ENCODE measurements at regions not wholly inside any gene's neighbourhood (a gene's known extent, or its start where the extent isn't known, plus 50 kb on each side); places are given as distances from the start of the nearest gene placed in this dataset.

GRCh38 chr19:28605501-28606268 lies 607.3 kb downstream of the UQCRFS1 start:
- TF ChIP-seq SUZ12 (IDR thresholded peaks at IDR 0.05; ENCODE audit: extremely low read depth, insufficient read depth, insufficient read length) (no peak), ZNF274 (IDR thresholded peaks at IDR 0.05; ENCODE audit: low read depth, low read length) (no peak), YY1 (IDR thresholded peaks at IDR 0.05; ENCODE audit: insufficient read depth, insufficient read length) (no peak)

All from NT2/D1 (cell line).